GM23248 (cell line): ENCODE measurements at regions not wholly inside any gene's neighbourhood (a gene's known extent, or its start where the extent isn't known, plus 50 kb on each side); places are given as distances from the start of the nearest gene placed in this dataset.
"Not testable (repeated sequence)": the region's sequence is repeated elsewhere in the genome, so short reads cannot be mapped to it uniquely, and the experiment has no call there.

Source experiments
- DNase-seq: peaks from one replicate; pipeline ENCODE4 v3.0.0-alpha.2; 2015
- H2AFZ ChIP-seq: fragments of 200-600 bp; sonication (generic); 2 replicates; pipeline ENCODE4 v1.6.1; 2016; ENCODE audit warnings: antibody characterized with exemption
- H3F3A ChIP-seq: fragments of 200-600 bp; sonication (generic); 2 replicates; pipeline ENCODE4 v1.6.1; 2016; ENCODE audit warnings: mild to moderate bottlenecking, antibody characterized with exemption, mixed run types; ENCODE audit not compliant: insufficient read depth
- H3K27ac ChIP-seq: fragments of 200-600 bp; sonication (generic); 2 replicates; pipeline ENCODE4 v1.5.1; 2016; ENCODE audit warnings: mild to moderate bottlenecking
- H3K27me3 ChIP-seq: fragments of 200-600 bp; sonication (generic); replicated peaks from 2 replicates; pipeline ENCODE4 v1.6.1; 2016; ENCODE audit warnings: mild to moderate bottlenecking; ENCODE audit not compliant: insufficient read depth
- H3K36me3 ChIP-seq: fragments of 200-600 bp; sonication (generic); 2 replicates; pipeline ENCODE4 v1.6.1; 2016; ENCODE audit warnings: low read depth, mild to moderate bottlenecking
- H3K4me1 ChIP-seq: fragments of 200-600 bp; sonication (generic); 2 replicates; pipeline ENCODE4 v1.6.1; 2016; ENCODE audit warnings: mild to moderate bottlenecking; ENCODE audit not compliant: insufficient read depth
- H3K4me2 ChIP-seq: fragments of 200-600 bp; sonication (generic); one replicate; pipeline ENCODE4 v1.6.1; 2016; ENCODE audit warnings: mild to moderate bottlenecking; ENCODE audit not compliant: unreplicated experiment
- H3K4me3 ChIP-seq: fragments of 200-600 bp; sonication (generic); 2 replicates; pipeline ENCODE4 v1.5.1; 2016; ENCODE audit warnings: mild to moderate bottlenecking
- H3K79me2 ChIP-seq: fragments of 200-600 bp; sonication (generic); 2 replicates; pipeline ENCODE4 v1.6.1; 2016; ENCODE audit warnings: mild to moderate bottlenecking; ENCODE audit not compliant: insufficient read depth
- H3K9ac ChIP-seq: fragments of 200-600 bp; sonication (generic); 2 replicates; pipeline ENCODE4 v1.6.1; 2016; ENCODE audit warnings: mild to moderate bottlenecking
- H3K9me2 ChIP-seq: fragments of 200-600 bp; sonication (generic); 2 replicates; pipeline ENCODE4 v1.6.1; 2016; ENCODE audit warnings: mixed run types, mild to moderate bottlenecking, moderate library complexity; ENCODE audit not compliant: insufficient read depth
- H3K9me3 ChIP-seq: fragments of 200-600 bp; sonication (generic); one replicate; pipeline ENCODE4 v1.6.1; 2017; ENCODE audit warnings: low read depth
- H4K20me1 ChIP-seq: fragments of 200-600 bp; sonication (generic); 2 replicates; pipeline ENCODE4 v1.6.0; 2016; ENCODE audit not compliant: insufficient read depth
- WGBS, 2 experiments: methylation state at CpG; one replicate each; pipeline ENCODE4 v1.1.6; 2015 to 2017; ENCODE audit warnings: low lambda C conversion rate in 2 of 2, low coverage in 1 of 2; ENCODE audit errors: missing lambda C conversion rate in 2 of 2; 5-methylcytosine and 5-hydroxymethylcytosine counted together
- in situ Hi-C: fragments of 300-500 bp; cut with MboI; formaldehyde crosslinking; loops from 2 replicates; pipeline ENCODE4 v1.15.0; 2020

GRCh38 chr7:76891771-76892170, 140.4 kb downstream of the SPDYE17 start:
- H3K9me2 ChIP-seq, H2AFZ ChIP-seq, H3K36me3 ChIP-seq, H3K27ac ChIP-seq, in situ Hi-C loops, H4K20me1 ChIP-seq, H3K4me3 ChIP-seq, H3K9ac ChIP-seq, H3F3A ChIP-seq, H3K9me3 ChIP-seq, H3K27me3 ChIP-seq, H3K4me2 ChIP-seq, H3K79me2 ChIP-seq, H3K4me1 ChIP-seq: not testable (repeated sequence)
- WGBS, 2 experiments, result 18 to 42% methylated on average over 1 of the region's 1 CpG
- peak; percentile 1 for DNase-seq

GRCh38 chr7:76879733-76880288, 152.3 kb downstream of the SPDYE17 start:
- H3K9me2 ChIP-seq, H3K9me3 ChIP-seq, H3K79me2 ChIP-seq, H3K4me1 ChIP-seq, DNase-seq, H3K4me2 ChIP-seq, H3K27ac ChIP-seq, H3K27me3 ChIP-seq, H4K20me1 ChIP-seq, H3K36me3 ChIP-seq, H3K4me3 ChIP-seq, H3K9ac ChIP-seq, H3F3A ChIP-seq, in situ Hi-C loops, H2AFZ ChIP-seq: not testable (repeated sequence)
- WGBS, 2 experiments, result 66 to 69% methylated on average over 7 of the region's 7 CpGs

GRCh38 chr7:76875760-76876159, 156.4 kb downstream of the SPDYE17 start:
- in situ Hi-C loops, H3K36me3 ChIP-seq, H3K9me3 ChIP-seq, H3K4me1 ChIP-seq, H3K9ac ChIP-seq, H3K4me2 ChIP-seq, H3K27me3 ChIP-seq, H2AFZ ChIP-seq, H3K27ac ChIP-seq, H3K9me2 ChIP-seq, H3F3A ChIP-seq, H4K20me1 ChIP-seq, H3K4me3 ChIP-seq, DNase-seq, H3K79me2 ChIP-seq: not testable (repeated sequence)

- H4K20me1 ChIP-seq, H3F3A ChIP-seq, H3K9me3 ChIP-seq, in situ Hi-C loops, H3K27me3 ChIP-seq, H3K27ac ChIP-seq, H3K9ac ChIP-seq, H3K4me2 ChIP-seq, H3K36me3 ChIP-seq, H3K9me2 ChIP-seq, H3K79me2 ChIP-seq, H3K4me1 ChIP-seq, H3K4me3 ChIP-seq, H2AFZ ChIP-seq, DNase-seq: not testable (repeated sequence)
- WGBS, 2 experiments, result 0 to 6% methylated on average over 1 of the region's 1 CpG
Observed at GRCh38 chr7:76870504-76870808, 161.7 kb downstream of the SPDYE17 start.

- H3K9ac ChIP-seq, H3K9me3 ChIP-seq, H3F3A ChIP-seq, in situ Hi-C loops, H3K79me2 ChIP-seq, H3K9me2 ChIP-seq, H3K4me3 ChIP-seq, H3K4me1 ChIP-seq, DNase-seq, H4K20me1 ChIP-seq, H3K36me3 ChIP-seq, H3K4me2 ChIP-seq, H3K27ac ChIP-seq, H2AFZ ChIP-seq, H3K27me3 ChIP-seq: not testable (repeated sequence)
- 13 to 20% methylated on average over 4 of the region's 4 CpGs for WGBS, 2 experiments
Observed at GRCh38 chr7:76867364-76867889, 164.7 kb downstream of the SPDYE17 start.

GRCh38 chr7:76863150-76863773, 168.9 kb downstream of the SPDYE17 start:
- in situ Hi-C loops, H3K27ac ChIP-seq, H3K9me3 ChIP-seq, H3K36me3 ChIP-seq, H4K20me1 ChIP-seq, H3K9ac ChIP-seq, H2AFZ ChIP-seq, H3F3A ChIP-seq, H3K79me2 ChIP-seq, H3K27me3 ChIP-seq, H3K4me2 ChIP-seq, DNase-seq, H3K4me1 ChIP-seq, H3K9me2 ChIP-seq, H3K4me3 ChIP-seq: not testable (repeated sequence)
- WGBS, 2 experiments, result 58 to 77% methylated on average over 1 of the region's 5 CpGs

GRCh38 chr7:76862241-76862640, 169.9 kb downstream of the SPDYE17 start:
- H3K79me2 ChIP-seq, H3K9me3 ChIP-seq, H3F3A ChIP-seq, H3K27ac ChIP-seq, H3K4me1 ChIP-seq, H3K36me3 ChIP-seq, DNase-seq, H3K4me3 ChIP-seq, H3K9ac ChIP-seq, H3K4me2 ChIP-seq, H4K20me1 ChIP-seq, H3K9me2 ChIP-seq, H2AFZ ChIP-seq, H3K27me3 ChIP-seq, in situ Hi-C loops: not testable (repeated sequence)

- H3F3A ChIP-seq, H3K4me2 ChIP-seq, H3K27ac ChIP-seq, H4K20me1 ChIP-seq, H3K9me2 ChIP-seq, H3K27me3 ChIP-seq, H3K4me3 ChIP-seq, DNase-seq, in situ Hi-C loops, H3K4me1 ChIP-seq, H2AFZ ChIP-seq, H3K9me3 ChIP-seq, H3K36me3 ChIP-seq, H3K79me2 ChIP-seq, H3K9ac ChIP-seq: not testable (repeated sequence)
- WGBS, 2 experiments, result 36 to 43% methylated on average over 5 of the region's 5 CpGs
Observed at GRCh38 chr7:76859933-76860332, 172.2 kb downstream of the SPDYE17 start.
